Chondrocyte (in vitro differentiated cells): ENCODE measurements at regions not wholly inside any gene's neighbourhood (a gene's known extent, or its start where the extent isn't known, plus 50 kb on each side); places are given as distances from the start of the nearest gene placed in this dataset.

Experiments used
- DNase-seq: peaks from one replicate; pipeline ENCODE4 v3.0.0; 2021; ENCODE audit warnings: mixed read lengths, low spot score
- H3K27ac Mint-ChIP-seq: one replicate; pipeline ENCODE4 v1.8.0; 2021; ENCODE audit warnings: mild to moderate bottlenecking, moderate library complexity, mixed read lengths; ENCODE audit not compliant: unreplicated experiment
- H3K27me3 Mint-ChIP-seq: 2 replicates; pipeline ENCODE4 v1.8.0; 2021; ENCODE audit warnings: low read depth, mixed read lengths
- H3K36me3 Mint-ChIP-seq: 2 replicates; pipeline ENCODE4 v1.8.0; 2021; ENCODE audit warnings: low read depth, mixed read lengths
- H3K4me1 Mint-ChIP-seq: 2 replicates; pipeline ENCODE4 v1.8.0; 2021; ENCODE audit warnings: low read depth, mild to moderate bottlenecking, mixed read lengths
- H3K4me3 Mint-ChIP-seq: one replicate; pipeline ENCODE4 v1.8.0; 2021; ENCODE audit warnings: mild to moderate bottlenecking, moderate library complexity, mixed read lengths; ENCODE audit not compliant: unreplicated experiment
- H3K9me3 Mint-ChIP-seq: 2 replicates; pipeline ENCODE4 v1.8.0; 2021; ENCODE audit warnings: low read depth, mixed read lengths
- TF ChIP-seq, protein P1 (sequence below): fragments of 200-600 bp; sonication (generic); IDR thresholded peaks from 2 replicates; pipeline ENCODE4 v1.5.0; 2021; ENCODE audit warnings: antibody characterized with exemption, mild to moderate bottlenecking, moderate library complexity

DNA sequence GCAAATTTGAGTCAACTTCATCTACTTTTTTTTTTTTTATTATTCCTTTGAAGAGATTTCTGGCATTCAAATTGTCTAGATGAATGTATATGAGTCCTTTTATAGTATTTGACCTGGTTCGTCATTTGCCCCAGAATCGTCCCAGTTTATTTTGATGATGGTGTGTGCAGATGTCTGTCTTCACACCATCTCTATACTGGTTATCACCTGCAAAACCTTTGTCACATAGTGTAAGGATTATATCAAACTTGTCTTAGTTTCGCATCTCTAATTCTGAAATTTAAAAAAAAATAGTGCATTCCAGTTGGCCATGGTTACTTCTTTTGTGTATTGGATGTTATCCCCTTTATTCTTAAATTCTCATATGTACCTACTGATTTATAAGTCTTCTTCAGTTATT is 70.5 kb upstream of the CD99 start:
- Mint-ChIP-seq H3K9me3 (no peaks in the 10 kb centered on the region), H3K4me3 (no peak overlapping the region), H3K27me3 (no peaks in the 10 kb centered on the region), H3K36me3 (peaks cover 19% of the 10 kb centered on the region), H3K4me1 (peaks cover 9% of the 10 kb centered on the region), H3K27ac (no peak overlapping the region)
- no peak for DNase-seq
- TF ChIP-seq, protein P1, sequence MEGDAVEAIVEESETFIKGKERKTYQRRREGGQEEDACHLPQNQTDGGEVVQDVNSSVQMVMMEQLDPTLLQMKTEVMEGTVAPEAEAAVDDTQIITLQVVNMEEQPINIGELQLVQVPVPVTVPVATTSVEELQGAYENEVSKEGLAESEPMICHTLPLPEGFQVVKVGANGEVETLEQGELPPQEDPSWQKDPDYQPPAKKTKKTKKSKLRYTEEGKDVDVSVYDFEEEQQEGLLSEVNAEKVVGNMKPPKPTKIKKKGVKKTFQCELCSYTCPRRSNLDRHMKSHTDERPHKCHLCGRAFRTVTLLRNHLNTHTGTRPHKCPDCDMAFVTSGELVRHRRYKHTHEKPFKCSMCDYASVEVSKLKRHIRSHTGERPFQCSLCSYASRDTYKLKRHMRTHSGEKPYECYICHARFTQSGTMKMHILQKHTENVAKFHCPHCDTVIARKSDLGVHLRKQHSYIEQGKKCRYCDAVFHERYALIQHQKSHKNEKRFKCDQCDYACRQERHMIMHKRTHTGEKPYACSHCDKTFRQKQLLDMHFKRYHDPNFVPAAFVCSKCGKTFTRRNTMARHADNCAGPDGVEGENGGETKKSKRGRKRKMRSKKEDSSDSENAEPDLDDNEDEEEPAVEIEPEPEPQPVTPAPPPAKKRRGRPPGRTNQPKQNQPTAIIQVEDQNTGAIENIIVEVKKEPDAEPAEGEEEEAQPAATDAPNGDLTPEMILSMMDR = no peak

- TF ChIP-seq, protein P1 = no peak
- peaks cover 17% of the 10 kb centered on the region for H3K4me1 Mint-ChIP-seq
- H3K27me3 Mint-ChIP-seq = no peaks in the 10 kb centered on the region
- no peaks in the 10 kb centered on the region for H3K9me3 Mint-ChIP-seq
- H3K4me3 Mint-ChIP-seq = no peak overlapping the region
- no peak overlapping the region for H3K27ac Mint-ChIP-seq
- no peak for DNase-seq
- H3K36me3 Mint-ChIP-seq = peaks cover 22% of the 10 kb centered on the region
Measured at GRCh38 chrX:2618516-2618915, 72.6 kb upstream of the CD99 start.

DNA sequence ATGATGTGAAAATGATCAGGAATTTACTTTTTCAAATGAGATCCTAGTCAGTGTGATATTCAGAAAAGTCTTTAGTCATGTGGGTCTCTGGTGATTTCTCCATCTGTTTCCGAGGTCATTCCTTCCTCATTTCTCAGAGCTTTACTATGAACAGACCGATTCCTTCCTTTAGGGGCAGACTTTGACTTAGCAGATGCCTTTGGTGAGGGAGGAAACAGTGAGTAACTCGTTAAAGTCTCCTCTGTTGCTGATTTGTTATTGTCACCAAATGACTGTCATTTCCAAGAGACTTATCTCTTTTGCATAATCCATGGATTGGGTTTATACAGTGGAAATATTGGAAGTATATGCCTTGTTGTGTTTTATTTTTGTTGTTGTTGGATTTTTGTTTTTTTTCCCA is 76.2 kb upstream of the CD99 start:
- Mint-ChIP-seq H3K27me3 (no peaks in the 10 kb centered on the region), H3K4me3 (no peak overlapping the region), H3K4me1 (peaks cover 29% of the 10 kb centered on the region), H3K36me3 (peaks cover 15% of the 10 kb centered on the region), H3K9me3 (no peaks in the 10 kb centered on the region), H3K27ac (peak overlapping the region; percentile 95)
- TF ChIP-seq, protein P1 = peak; percentile 82
- DNase-seq = no peak

DNA sequence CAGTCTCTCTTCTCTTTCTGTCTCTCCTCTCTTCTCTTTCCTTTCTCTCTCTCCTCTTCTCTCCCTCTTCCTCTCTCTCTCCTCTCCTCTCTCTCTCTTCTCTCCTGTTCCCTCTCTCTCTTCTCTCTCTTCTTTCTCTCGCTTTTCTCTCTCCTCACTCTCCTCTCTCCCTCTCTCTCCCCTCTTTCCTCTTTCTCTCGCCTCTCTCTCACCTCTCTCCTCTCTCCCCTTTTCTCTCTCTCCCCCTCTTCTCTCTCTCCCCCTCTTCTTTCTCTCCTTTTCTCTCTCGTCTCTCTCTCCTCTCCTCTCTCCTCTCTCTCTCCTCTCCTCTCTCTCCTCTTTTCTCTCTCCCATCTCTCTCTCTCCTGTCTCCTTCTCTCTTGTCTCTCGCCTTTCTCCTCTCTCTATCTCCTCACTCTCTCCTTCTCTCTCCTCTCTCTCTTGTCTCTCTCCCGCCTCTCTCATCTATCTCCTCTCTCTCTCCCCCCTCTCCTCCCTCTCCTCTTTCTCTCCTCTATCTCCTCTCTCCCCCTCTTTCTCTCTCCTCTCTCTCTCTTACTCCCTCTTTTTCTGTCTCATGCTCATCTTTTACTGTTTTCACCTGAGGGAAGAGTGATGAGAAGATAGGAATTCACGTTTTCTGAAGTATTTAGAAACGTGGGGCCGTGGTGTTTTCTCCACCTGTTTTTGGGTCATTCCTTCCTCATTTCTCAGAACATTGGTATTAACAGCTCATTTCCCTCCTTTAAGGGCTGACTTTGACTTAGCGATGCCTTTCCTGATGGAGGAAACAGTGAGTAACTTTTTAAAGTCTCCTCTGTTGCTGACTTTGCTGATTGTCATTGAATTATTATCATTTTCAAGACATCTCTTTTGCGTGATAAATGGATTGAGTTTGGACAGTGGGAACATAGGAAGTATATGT is 80.6 kb upstream of the CD99 start:
- peak overlapping the region; percentile 83 for H3K27ac Mint-ChIP-seq
- H3K36me3 Mint-ChIP-seq = peaks cover 6% of the 10 kb centered on the region
- DNase-seq = no peak
- peaks cover 25% of the 10 kb centered on the region for H3K4me1 Mint-ChIP-seq
- no peaks in the 10 kb centered on the region for H3K27me3 Mint-ChIP-seq
- H3K4me3 Mint-ChIP-seq = peak overlapping the region; percentile 85
- H3K9me3 Mint-ChIP-seq = no peaks in the 10 kb centered on the region
- TF ChIP-seq, protein P1 = peak; percentile 17

GRCh38 chrX:2609431-2610238 is 81.5 kb upstream of the CD99 start:
- Mint-ChIP-seq H3K27me3 (no peaks in the 10 kb centered on the region), H3K4me3 (peak overlapping the region; percentile 85), H3K4me1 (peaks cover 20% of the 10 kb centered on the region), H3K9me3 (no peaks in the 10 kb centered on the region), H3K36me3 (peaks cover 3% of the 10 kb centered on the region), H3K27ac (peak overlapping the region; percentile 83)
- TF ChIP-seq, protein P1 = peak; percentile 69
- DNase-seq = no peak
